ENCODE measurements at regions not wholly inside any gene's neighbourhood (a gene's known extent, or its start where the extent isn't known, plus 50 kb on each side); places are given as distances from the start of the nearest gene placed in this dataset.
"Not testable (repeated sequence)": the region's sequence is repeated elsewhere in the genome, so short reads cannot be mapped to it uniquely, and the experiment has no call there.

DNA sequence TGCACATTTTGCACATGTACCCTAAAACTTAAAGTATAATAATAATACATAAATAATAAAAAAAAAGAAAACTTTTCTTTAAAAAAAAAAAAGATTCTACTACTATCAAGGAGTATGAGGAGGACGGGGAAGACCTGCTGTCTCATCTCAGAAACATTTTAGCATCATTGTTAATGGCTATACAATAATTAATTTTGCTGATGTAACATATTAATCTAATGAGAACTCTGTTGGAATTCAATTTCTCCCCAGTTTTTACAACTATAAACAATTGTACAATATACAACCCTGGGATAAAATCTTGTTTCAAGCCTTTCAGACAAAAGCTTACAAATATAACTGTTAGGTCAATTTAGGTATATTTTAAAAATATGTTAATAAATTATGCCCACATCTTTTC, 139.0 kb upstream of the GRIN3A start:
- WGBS: no CpG with 5 or more reads among the region's 1 CpG

GRCh38 chr9:101861472-101861871, 123.0 kb upstream of the GRIN3A start:
- Histone ChIP-seq H3K9ac (ENCODE audit: low read depth, low read length) (no peak overlapping the region), H3K9me3 (ENCODE audit: insufficient read depth, low read depth, low read length) (peaks cover 69% of the 10 kb centered on the region), H3K4me3 (ENCODE audit: low read length) (no peak overlapping the region), H3K4me1 (ENCODE audit: insufficient read depth, low read length) (no peaks in the 10 kb centered on the region), H3K36me3 (ENCODE audit: insufficient read depth, low read length) (no peaks in the 10 kb centered on the region), H3K27me3 (ENCODE audit: insufficient read depth, low read length) (no peaks in the 10 kb centered on the region), H3K27ac (ENCODE audit: low read depth, low read length) (no peak overlapping the region)
- 72% methylated on average over 2 of the region's 2 CpGs for WGBS

More for the DNA sequence above, 139.0 kb upstream of the GRIN3A start:
- Histone ChIP-seq H3K9ac (ENCODE audit: low read depth, low read length) (no peak overlapping the region), H3K9me3 (ENCODE audit: insufficient read depth, low read depth, low read length) (peaks cover 54% of the 10 kb centered on the region), H3K27ac (ENCODE audit: low read depth, low read length) (no peak overlapping the region), H3K4me1 (ENCODE audit: insufficient read depth, low read length) (0 out of 2 replicates have a peak, but pooled peaks cover 3% of the 10 kb centered on the region), H3K36me3 (ENCODE audit: insufficient read depth, low read length) (no peaks in the 10 kb centered on the region), H3K4me3 (ENCODE audit: low read length) (no peak overlapping the region), H3K27me3 (ENCODE audit: insufficient read depth, low read length) (no peaks in the 10 kb centered on the region)

DNA sequence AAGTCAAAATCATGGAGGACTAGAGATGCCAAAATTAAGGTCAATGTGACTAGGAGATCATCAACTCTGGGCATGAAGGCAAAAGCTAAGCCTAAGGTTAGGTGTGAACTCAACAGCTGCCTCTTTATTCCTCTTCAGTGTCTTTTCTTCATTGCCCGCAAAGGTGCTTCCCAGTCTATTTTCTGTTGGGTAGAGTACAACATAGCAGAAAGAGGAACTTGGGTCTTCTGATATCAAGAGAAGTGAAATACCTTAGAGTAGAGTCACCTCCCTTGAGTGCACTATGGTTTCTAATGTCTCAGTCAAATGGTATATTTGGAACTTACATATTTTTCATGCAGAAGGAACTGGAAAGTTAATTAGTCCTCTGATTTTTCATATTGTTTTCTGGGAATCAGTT, 122.5 kb upstream of the GRIN3A start:
- Histone ChIP-seq H3K4me3 (ENCODE audit: low read length) (no peak overlapping the region), H3K27me3 (ENCODE audit: insufficient read depth, low read length) (no peaks in the 10 kb centered on the region), H3K4me1 (ENCODE audit: insufficient read depth, low read length) (no peaks in the 10 kb centered on the region), H3K9ac (ENCODE audit: low read depth, low read length) (no peak overlapping the region), H3K27ac (ENCODE audit: low read depth, low read length) (no peak overlapping the region), H3K9me3 (ENCODE audit: insufficient read depth, low read depth, low read length) (peaks cover 70% of the 10 kb centered on the region), H3K36me3 (ENCODE audit: insufficient read depth, low read length) (no peaks in the 10 kb centered on the region)
- WGBS: 82% methylated on average over 1 of the region's 1 CpG

DNA sequence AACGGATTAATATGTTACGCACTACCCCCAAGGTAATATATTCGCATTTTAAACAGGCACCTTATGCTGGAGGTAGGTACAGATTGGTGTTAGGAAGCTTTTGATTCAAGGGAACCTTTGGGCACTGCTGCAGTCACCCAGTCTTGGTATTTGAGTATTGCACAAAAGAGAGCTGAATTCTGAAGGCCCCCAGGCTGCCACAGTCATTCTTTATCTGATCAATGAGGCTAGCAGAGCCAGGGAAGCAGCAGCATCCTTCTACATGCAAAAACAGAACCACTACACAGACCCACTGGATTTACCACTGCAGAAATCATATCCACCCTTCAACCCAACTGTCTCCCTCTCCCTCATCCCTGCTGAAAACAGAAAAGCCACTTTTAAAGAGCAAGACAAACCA, 121.2 kb upstream of the GRIN3A start:
- peaks cover 66% of the 10 kb centered on the region for H3K9me3 ChIP-seq (ENCODE audit: insufficient read depth, low read depth, low read length)

GRCh38 chr9:101858026-101858425, 119.6 kb upstream of the GRIN3A start:
- no peaks in the 10 kb centered on the region for H3K4me1 ChIP-seq (ENCODE audit: insufficient read depth, low read length)
- H3K9me3 ChIP-seq (ENCODE audit: insufficient read depth, low read depth, low read length): peaks cover 52% of the 10 kb centered on the region
- H3K4me3 ChIP-seq (ENCODE audit: low read length): no peak overlapping the region
- no peak overlapping the region for H3K9ac ChIP-seq (ENCODE audit: low read depth, low read length)
- WGBS: 76% methylated on average over 5 of the region's 5 CpGs
- H3K36me3 ChIP-seq (ENCODE audit: insufficient read depth, low read length): no peaks in the 10 kb centered on the region
- no peaks in the 10 kb centered on the region for H3K27me3 ChIP-seq (ENCODE audit: insufficient read depth, low read length)
- no peak overlapping the region for H3K27ac ChIP-seq (ENCODE audit: low read depth, low read length)

More for the DNA sequence above, 121.2 kb upstream of the GRIN3A start:
- no peaks in the 10 kb centered on the region for H3K4me1 ChIP-seq (ENCODE audit: insufficient read depth, low read length)
- H3K27ac ChIP-seq (ENCODE audit: low read depth, low read length): no peak overlapping the region
- no peaks in the 10 kb centered on the region for H3K36me3 ChIP-seq (ENCODE audit: insufficient read depth, low read length)
- WGBS: 92% methylated on average over 3 of the region's 3 CpGs
- H3K27me3 ChIP-seq (ENCODE audit: insufficient read depth, low read length): no peaks in the 10 kb centered on the region
- H3K4me3 ChIP-seq (ENCODE audit: low read length): no peak overlapping the region
- no peak overlapping the region for H3K9ac ChIP-seq (ENCODE audit: low read depth, low read length)

DNA sequence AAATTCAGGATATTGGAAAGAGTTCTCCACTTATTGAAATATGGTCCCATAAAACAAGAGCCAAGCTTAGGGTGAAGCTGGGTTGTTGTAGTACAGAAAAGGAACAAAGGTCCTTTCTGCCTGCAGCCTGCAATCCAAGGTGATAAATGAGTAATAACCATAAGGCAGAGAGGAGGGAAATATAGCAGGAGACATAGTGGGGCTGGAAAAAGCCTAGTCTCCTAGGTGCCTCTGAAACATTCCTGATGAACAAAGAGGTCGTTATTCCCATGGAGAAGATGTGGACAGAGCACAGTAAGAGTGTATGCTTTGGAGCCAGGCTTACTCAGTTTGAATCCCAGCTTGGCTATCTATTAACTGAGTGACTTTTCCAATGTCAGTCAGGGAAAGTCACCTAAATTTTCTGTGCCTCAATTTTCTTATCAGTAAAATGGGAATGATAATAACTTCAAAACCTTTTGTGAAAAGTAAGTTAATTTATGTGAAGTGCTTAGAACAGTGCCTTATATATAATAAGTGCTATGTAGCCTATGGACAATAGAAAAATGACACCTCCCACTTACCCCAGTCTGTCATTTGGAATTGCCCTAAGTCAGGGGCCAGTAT, 110.8 kb upstream of the GRIN3A start:
- Histone ChIP-seq H3K27ac (ENCODE audit: low read depth, low read length) (no peak overlapping the region), H3K4me1 (ENCODE audit: insufficient read depth, low read length) (no peaks in the 10 kb centered on the region), H3K9ac (ENCODE audit: low read depth, low read length) (no peak overlapping the region), H3K9me3 (ENCODE audit: insufficient read depth, low read depth, low read length) (peaks cover 11% of the 10 kb centered on the region), H3K36me3 (ENCODE audit: insufficient read depth, low read length) (no peaks in the 10 kb centered on the region), H3K27me3 (ENCODE audit: insufficient read depth, low read length) (no peaks in the 10 kb centered on the region), H3K4me3 (ENCODE audit: low read length) (no peak overlapping the region)
- 52% methylated on average over 1 of the region's 1 CpG for WGBS

DNA sequence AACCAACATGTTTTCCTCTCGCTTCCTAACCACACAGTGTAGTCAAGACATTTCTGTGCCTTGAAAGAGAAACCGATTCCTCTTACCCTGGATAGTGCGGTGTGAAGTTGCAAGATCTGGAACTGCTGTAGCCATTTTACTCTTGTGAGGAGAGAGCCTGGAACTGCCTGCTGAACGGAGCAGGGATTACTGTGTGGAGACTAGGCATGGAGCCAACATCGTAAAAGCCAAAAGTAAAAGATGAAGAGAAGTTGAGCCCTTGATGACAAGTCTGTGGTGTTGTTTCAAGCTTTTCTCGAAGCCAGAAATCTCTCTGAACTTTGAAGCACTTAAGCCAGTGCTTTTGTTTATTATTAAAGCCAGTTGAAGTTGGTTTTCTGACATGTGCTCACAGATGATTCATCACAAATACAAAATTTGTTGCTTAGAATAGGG, 110.1 kb upstream of the GRIN3A start:
- Histone ChIP-seq H3K27ac (ENCODE audit: low read depth, low read length) (no peak overlapping the region), H3K4me3 (ENCODE audit: low read length) (no peak overlapping the region), H3K4me1 (ENCODE audit: insufficient read depth, low read length) (no peaks in the 10 kb centered on the region), H3K9me3 (ENCODE audit: insufficient read depth, low read depth, low read length) (peaks cover 11% of the 10 kb centered on the region), H3K9ac (ENCODE audit: low read depth, low read length) (no peak overlapping the region), H3K36me3 (ENCODE audit: insufficient read depth, low read length) (no peaks in the 10 kb centered on the region), H3K27me3 (ENCODE audit: insufficient read depth, low read length) (no peaks in the 10 kb centered on the region)
- 84% methylated on average over 6 of the region's 6 CpGs for WGBS

DNA sequence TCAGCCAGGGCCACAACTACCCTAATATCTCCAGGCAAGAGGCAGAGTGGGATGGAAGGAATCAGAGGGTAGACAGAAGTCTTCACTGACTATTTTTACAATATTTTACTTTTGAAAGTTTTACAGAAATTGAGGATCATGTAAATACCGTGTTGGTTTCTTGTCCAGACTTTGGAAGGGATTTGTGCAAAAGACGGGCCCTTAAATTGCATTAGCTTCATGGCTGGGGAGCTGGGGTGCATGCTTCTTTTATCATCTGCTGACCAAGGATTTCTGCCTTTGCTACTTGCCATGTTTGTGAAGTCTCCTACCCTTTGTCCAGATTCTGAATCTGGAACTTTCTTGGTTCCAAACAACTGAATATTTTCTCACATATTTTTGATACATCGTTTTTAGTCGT, 107.7 kb upstream of the GRIN3A start:
- Histone ChIP-seq H3K9ac (ENCODE audit: low read depth, low read length) (no peak overlapping the region), H3K27me3 (ENCODE audit: insufficient read depth, low read length) (no peaks in the 10 kb centered on the region), H3K4me1 (ENCODE audit: insufficient read depth, low read length) (no peaks in the 10 kb centered on the region), H3K4me3 (ENCODE audit: low read length) (no peak overlapping the region), H3K9me3 (ENCODE audit: insufficient read depth, low read depth, low read length) (peaks cover 15% of the 10 kb centered on the region; the same call in 1 of the 2 replicates), H3K27ac (ENCODE audit: low read depth, low read length) (no peak overlapping the region), H3K36me3 (ENCODE audit: insufficient read depth, low read length) (no peaks in the 10 kb centered on the region)
- WGBS: 74% methylated on average over 4 of the region's 4 CpGs

- Histone ChIP-seq H3K36me3 (ENCODE audit: insufficient read depth, low read length) (no peaks in the 10 kb centered on the region), H3K27ac (ENCODE audit: low read depth, low read length) (no peak overlapping the region), H3K9ac (ENCODE audit: low read depth, low read length) (no peak overlapping the region), H3K4me3 (ENCODE audit: low read length) (no peak overlapping the region), H3K27me3 (ENCODE audit: insufficient read depth, low read length) (no peaks in the 10 kb centered on the region), H3K4me1 (ENCODE audit: insufficient read depth, low read length) (no peaks in the 10 kb centered on the region), H3K9me3 (ENCODE audit: insufficient read depth, low read depth, low read length) (peaks cover 27% of the 10 kb centered on the region; the same call in 1 of the 2 replicates)
Observed at GRCh38 chr9:101840694-101841188, 102.3 kb upstream of the GRIN3A start.

DNA sequence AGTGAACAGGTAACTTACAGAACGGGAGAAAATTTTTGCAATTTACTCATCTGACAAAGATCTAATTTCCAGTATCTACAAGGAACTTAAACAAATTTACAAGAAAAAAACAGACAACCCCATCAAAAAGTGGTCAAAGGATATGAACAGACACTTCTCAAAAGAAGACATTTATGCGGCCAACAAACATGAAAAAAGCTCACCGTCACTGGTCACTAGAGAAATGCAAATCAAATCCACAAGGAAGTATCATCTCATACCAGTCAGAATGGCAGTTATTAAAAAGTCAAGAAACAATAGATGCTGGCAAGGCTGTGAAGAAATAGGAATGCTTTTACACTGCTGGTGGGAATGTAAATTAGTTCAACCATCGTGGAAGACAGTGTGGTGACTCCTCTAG, 100.5 kb upstream of the GRIN3A start:
- H3K27me3 ChIP-seq (ENCODE audit: insufficient read depth, low read length): not testable (repeated sequence)
- 86% methylated on average over 4 of the region's 4 CpGs for WGBS

GRCh38 chr9:101836021-101836420, 97.6 kb upstream of the GRIN3A start:
- peaks cover 45% of the 10 kb centered on the region for H3K9me3 ChIP-seq (ENCODE audit: insufficient read depth, low read depth, low read length)
- H3K4me3 ChIP-seq (ENCODE audit: low read length): no peak overlapping the region
- H3K4me1 ChIP-seq (ENCODE audit: insufficient read depth, low read length): no peaks in the 10 kb centered on the region
- no peak overlapping the region for H3K27ac ChIP-seq (ENCODE audit: low read depth, low read length)
- WGBS: no CpG with 5 or more reads among the region's 2 CpGs
- no peaks in the 10 kb centered on the region for H3K27me3 ChIP-seq (ENCODE audit: insufficient read depth, low read length)
- H3K9ac ChIP-seq (ENCODE audit: low read depth, low read length): no peak overlapping the region
- H3K36me3 ChIP-seq (ENCODE audit: insufficient read depth, low read length): no peaks in the 10 kb centered on the region

More for the DNA sequence above, 100.5 kb upstream of the GRIN3A start:
- H3K27ac ChIP-seq (ENCODE audit: low read depth, low read length); H3K9ac ChIP-seq (ENCODE audit: low read depth, low read length); H3K4me1 ChIP-seq (ENCODE audit: insufficient read depth, low read length); H3K36me3 ChIP-seq (ENCODE audit: insufficient read depth, low read length); H3K4me3 ChIP-seq (ENCODE audit: low read length): not testable (repeated sequence)
- peaks cover 38% of the 10 kb centered on the region for H3K9me3 ChIP-seq (ENCODE audit: insufficient read depth, low read depth, low read length)

- Histone ChIP-seq H3K4me3 (ENCODE audit: low read length) (no peak overlapping the region), H3K9ac (ENCODE audit: low read depth, low read length) (no peak overlapping the region), H3K4me1 (ENCODE audit: insufficient read depth, low read length) (no peaks in the 10 kb centered on the region), H3K27me3 (ENCODE audit: insufficient read depth, low read length) (no peaks in the 10 kb centered on the region), H3K36me3 (ENCODE audit: insufficient read depth, low read length) (no peaks in the 10 kb centered on the region), H3K9me3 (ENCODE audit: insufficient read depth, low read depth, low read length) (peaks cover 43% of the 10 kb centered on the region), H3K27ac (ENCODE audit: low read depth, low read length) (no peak overlapping the region)
Observed at GRCh38 chr9:101832486-101832885, 94.0 kb upstream of the GRIN3A start.

All from HUES64 (cell line).